HG03159 (cell line): ENCODE measurements at regions not wholly inside any gene's neighbourhood (a gene's known extent, or its start where the extent isn't known, plus 50 kb on each side); places are given as distances from the start of the nearest gene placed in this dataset.
A peak's percentile ranks its signal among the peaks of the same experiment; 100 is the strongest.

Source experiments
- ATAC-seq: cut with Tn5 transposase; IDR thresholded peaks from one replicate; pipeline ENCODE4 v1.9.1; 2021; ENCODE audit warnings: mild to moderate bottlenecking, moderate library complexity; ENCODE audit not compliant: unreplicated experiment

- ATAC-seq: no peak
Measured at GRCh38 chr11:26134481-26135355, 197.2 kb upstream of the ANO3 start.

GRCh38 chr11:26137651-26138050, 194.3 kb upstream of the ANO3 start:
- ATAC-seq: no peak

GRCh38 chr11:26142891-26143290, 189.0 kb upstream of the ANO3 start:
- no peak for ATAC-seq

GRCh38 chr11:26143566-26144290, 188.2 kb upstream of the ANO3 start:
- ATAC-seq: no peak

- ATAC-seq: no peak
Measured at GRCh38 chr11:26144291-26144690, 187.6 kb upstream of the ANO3 start.

- ATAC-seq: no peak
Measured at GRCh38 chr11:26144911-26145310, 187.0 kb upstream of the ANO3 start.

- ATAC-seq: no peak
Measured at GRCh38 chr11:26149585-26149984, 182.3 kb upstream of the ANO3 start.

GRCh38 chr11:26150031-26150430, 181.9 kb upstream of the ANO3 start:
- ATAC-seq: no peak

- no peak for ATAC-seq
Measured at GRCh38 chr11:26158251-26158650, 173.7 kb upstream of the ANO3 start.

- ATAC-seq: no peak
Measured at GRCh38 chr11:26162291-26162690, 169.6 kb upstream of the ANO3 start.

- ATAC-seq: no peak
Measured at GRCh38 chr11:26186389-26186788, 145.5 kb upstream of the ANO3 start.

- no peak for ATAC-seq
Measured at GRCh38 chr11:26187639-26188038, 144.3 kb upstream of the ANO3 start.

- ATAC-seq: no peak
Measured at GRCh38 chr11:26188554-26188953, 143.4 kb upstream of the ANO3 start.

- peak; percentile 80 for ATAC-seq
Measured at GRCh38 chr11:26191193-26191592, 140.7 kb upstream of the ANO3 start.

- ATAC-seq: no peak
Measured at GRCh38 chr11:26193694-26194365, 138.1 kb upstream of the ANO3 start.

- no peak for ATAC-seq
Measured at GRCh38 chr11:26194881-26195280, 137.0 kb upstream of the ANO3 start.

GRCh38 chr11:26198532-26199096, 133.3 kb upstream of the ANO3 start:
- ATAC-seq: no peak

GRCh38 chr11:26199331-26200095, 132.4 kb upstream of the ANO3 start:
- no peak for ATAC-seq

GRCh38 chr11:26201411-26201810, 130.5 kb upstream of the ANO3 start:
- no peak for ATAC-seq

GRCh38 chr11:26202754-26203153, 129.2 kb upstream of the ANO3 start:
- ATAC-seq: no peak

- ATAC-seq: no peak
Measured at GRCh38 chr11:26204101-26204500, 127.8 kb upstream of the ANO3 start.
